HG02763 (cell line): ENCODE measurements at regions not wholly inside any gene's neighbourhood (a gene's known extent, or its start where the extent isn't known, plus 50 kb on each side); places are given as distances from the start of the nearest gene placed in this dataset.

Experiments
- ATAC-seq: cut with Tn5 transposase; IDR thresholded peaks from one replicate; pipeline ENCODE4 v1.9.1; 2021; ENCODE audit warnings: mild to moderate bottlenecking, moderate library complexity; ENCODE audit not compliant: unreplicated experiment

- no peak for ATAC-seq
Observed at GRCh38 chr10:35922876-35923600, 280.9 kb upstream of the FZD8 start.

- ATAC-seq, result no peak
Observed at GRCh38 chr10:35921866-35922350, 279.8 kb upstream of the FZD8 start.

- no peak for ATAC-seq
Observed at GRCh38 chr10:35916791-35917190, 274.7 kb upstream of the FZD8 start.

- ATAC-seq, result no peak
Observed at GRCh38 chr10:35913628-35914027, 271.5 kb upstream of the FZD8 start.

GRCh38 chr10:35912615-35913569 is 270.8 kb upstream of the FZD8 start:
- no peak for ATAC-seq

GRCh38 chr10:35911954-35912353 is 269.9 kb upstream of the FZD8 start:
- no peak for ATAC-seq

GRCh38 chr10:35911233-35911632 is 269.1 kb upstream of the FZD8 start:
- no peak for ATAC-seq

GRCh38 chr10:35910234-35910633 is 268.1 kb upstream of the FZD8 start:
- ATAC-seq, result no peak

- ATAC-seq, result no peak
Observed at GRCh38 chr10:35909121-35909720, 267.1 kb upstream of the FZD8 start.

GRCh38 chr10:35908451-35908850 is 266.4 kb upstream of the FZD8 start:
- no peak for ATAC-seq

- ATAC-seq, result no peak
Observed at GRCh38 chr10:35907548-35907947, 265.5 kb upstream of the FZD8 start.

- no peak for ATAC-seq
Observed at GRCh38 chr10:35906155-35906554, 264.1 kb upstream of the FZD8 start.

- no peak for ATAC-seq
Observed at GRCh38 chr10:35903021-35903420, 260.9 kb upstream of the FZD8 start.

- ATAC-seq, result no peak
Observed at GRCh38 chr10:35898716-35899440, 256.8 kb upstream of the FZD8 start.

GRCh38 chr10:35896001-35896400 is 253.9 kb upstream of the FZD8 start:
- no peak for ATAC-seq

- ATAC-seq, result no peak
Observed at GRCh38 chr10:35895331-35895730, 253.2 kb upstream of the FZD8 start.

- ATAC-seq, result no peak
Observed at GRCh38 chr10:35892526-35892925, 250.4 kb upstream of the FZD8 start.

GRCh38 chr10:35890676-35891495 is 248.8 kb upstream of the FZD8 start:
- ATAC-seq, result no peak

GRCh38 chr10:35889971-35890675 is 248.0 kb upstream of the FZD8 start:
- ATAC-seq, result no peak
